GM18861 (cell line): ENCODE measurements at regions not wholly inside any gene's neighbourhood (a gene's known extent, or its start where the extent isn't known, plus 50 kb on each side); places are given as distances from the start of the nearest gene placed in this dataset.
"Not testable (repeated sequence)": the region's sequence is repeated elsewhere in the genome, so short reads cannot be mapped to it uniquely, and the experiment has no call there.

Experiments used
- ATAC-seq: cut with Tn5 transposase; IDR thresholded peaks from one replicate; pipeline ENCODE4 v1.9.1; 2021; ENCODE audit not compliant: unreplicated experiment

DNA sequence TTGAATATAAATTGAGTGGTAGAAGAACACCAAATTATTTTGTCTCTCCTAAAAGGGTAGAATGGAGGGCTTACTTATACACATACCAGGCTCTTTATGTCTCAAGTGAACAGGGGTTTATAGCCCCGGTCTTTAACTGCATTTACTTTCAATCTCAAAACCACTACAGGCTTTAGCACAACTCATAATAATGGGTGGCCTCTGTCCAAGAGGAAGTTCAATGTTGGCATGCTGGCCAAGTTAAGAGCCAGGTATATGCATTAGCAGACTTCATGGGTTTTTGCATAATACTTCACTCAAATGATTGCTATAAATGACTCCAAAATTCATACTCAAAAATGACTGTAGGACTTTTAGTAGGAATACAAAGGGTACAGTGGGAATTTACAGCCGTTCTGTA, 118.5 kb upstream of the OTUD4 start:
- ATAC-seq = no peak

DNA sequence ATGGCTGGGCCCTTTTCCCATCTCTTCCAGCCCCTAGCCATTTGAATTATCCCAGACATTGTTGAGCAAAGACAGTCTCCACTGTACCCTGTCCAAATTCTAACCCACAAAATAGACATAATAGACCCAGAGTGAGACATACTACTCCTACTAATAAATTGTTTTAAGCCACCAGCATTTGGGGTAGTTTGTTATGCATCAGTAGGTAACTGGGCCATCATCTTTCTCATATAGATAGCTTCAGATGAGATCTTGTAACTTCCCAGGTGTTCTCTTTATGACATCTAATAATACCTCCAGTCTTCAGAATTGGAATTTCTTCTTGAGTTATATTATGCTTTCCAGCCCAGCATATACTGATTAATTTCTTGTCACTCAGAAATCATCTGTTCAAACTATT, 117.2 kb upstream of the OTUD4 start:
- no peak for ATAC-seq

DNA sequence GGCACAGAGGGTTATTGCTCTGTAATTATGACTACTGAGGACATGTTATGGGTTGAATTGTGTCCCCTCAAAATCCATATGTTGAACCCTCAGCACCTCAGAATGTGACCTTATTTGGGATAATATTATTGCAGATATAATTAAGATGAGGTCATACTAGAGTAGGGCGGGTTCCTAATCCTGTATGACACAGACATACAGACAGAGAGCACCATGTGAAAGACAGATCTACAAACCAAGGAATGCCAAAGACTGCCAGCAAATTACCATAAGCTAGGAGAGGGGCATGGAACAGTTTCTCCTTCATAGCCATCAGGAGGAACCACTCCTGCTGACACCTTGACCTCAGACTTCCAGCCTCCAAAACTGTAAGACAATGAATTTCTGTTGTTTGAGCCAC, 115.2 kb upstream of the OTUD4 start:
- no peak for ATAC-seq

DNA sequence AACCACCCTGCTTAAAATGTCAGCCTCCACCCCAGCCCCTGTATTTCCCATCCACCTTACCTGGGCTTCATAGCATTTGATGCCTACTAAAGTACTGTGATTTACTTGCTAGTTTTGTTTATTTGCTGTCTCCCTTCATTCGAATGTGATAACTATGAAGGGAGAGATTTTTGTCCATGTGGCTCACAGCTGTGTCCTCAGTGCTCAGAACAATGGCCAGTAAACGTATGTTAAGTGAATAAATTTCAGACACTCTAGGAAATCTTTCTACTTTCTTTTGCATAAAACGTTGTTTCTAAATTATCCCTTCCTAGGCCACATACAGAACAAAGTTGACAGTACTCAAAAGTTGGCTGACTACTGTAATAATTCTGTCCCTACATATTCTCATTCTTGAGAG, 114.7 kb upstream of the OTUD4 start:
- ATAC-seq = no peak

DNA sequence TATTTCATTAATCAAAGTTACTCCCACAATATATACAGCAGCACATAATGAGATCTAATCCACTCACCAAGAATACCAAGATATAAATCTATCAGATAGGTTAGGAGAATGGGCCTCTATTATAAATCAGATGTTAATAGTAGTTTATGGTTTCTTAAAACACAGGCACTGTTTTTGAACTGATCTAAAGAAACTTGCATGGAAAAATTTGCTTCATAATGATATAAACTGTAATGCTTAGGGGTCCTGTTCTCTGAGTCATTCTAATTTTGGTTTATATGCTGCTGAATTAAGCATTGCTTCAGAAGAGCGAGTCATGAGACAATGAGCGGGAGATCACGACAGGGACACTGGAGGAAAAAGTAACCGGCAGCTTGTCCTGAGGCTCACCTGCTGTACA, 113.3 kb upstream of the OTUD4 start:
- no peak for ATAC-seq

DNA sequence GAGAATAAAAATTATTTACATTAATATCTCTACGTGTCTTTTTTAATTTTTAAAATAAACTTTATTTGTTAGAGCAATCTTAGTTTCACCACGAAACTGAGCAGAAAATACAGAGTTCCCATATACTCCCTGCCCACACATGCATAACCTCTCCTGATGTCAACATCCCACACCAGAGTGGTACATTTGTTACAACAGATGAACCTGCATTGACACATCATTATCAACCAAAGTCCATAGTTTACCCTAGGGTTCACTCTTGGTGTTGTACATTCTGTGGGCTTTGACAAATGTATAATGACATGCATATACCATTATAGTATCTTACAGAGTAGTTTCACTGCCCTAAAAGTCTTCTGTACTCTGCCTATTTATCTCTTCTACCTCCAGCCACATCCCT, 110.6 kb upstream of the OTUD4 start:
- ATAC-seq = no peak

DNA sequence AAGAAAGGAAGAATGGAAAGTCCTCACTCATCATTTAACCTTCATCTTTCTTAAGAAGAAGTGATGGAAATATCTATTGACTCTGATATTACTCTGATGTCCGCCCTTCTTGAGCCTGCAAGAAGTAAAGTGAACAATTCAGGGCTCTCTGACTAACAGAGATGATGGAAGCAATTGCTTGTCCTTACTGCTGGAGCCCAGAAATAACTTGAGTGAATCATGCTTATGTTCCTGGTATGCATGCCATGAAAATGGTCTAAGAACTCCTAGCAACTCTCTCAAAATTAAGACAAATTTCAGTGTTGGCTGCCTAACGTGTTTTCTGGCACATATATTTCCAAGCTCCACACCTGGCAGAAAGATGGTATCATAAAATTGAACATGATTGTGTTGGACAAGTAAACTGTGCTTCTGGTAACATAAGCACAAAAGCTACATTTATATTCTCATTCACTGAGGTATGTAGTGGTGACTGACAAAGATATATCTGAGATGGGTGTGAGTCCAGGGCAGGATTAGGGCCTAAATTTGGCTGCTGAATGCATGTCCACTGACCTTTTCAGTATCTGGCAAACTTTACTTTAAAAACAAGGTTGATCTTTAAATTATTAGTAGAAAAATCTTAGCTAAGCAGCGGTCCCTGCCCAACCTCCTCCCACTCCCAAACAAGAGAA, 109.2 kb upstream of the OTUD4 start:
- ATAC-seq = no peak

DNA sequence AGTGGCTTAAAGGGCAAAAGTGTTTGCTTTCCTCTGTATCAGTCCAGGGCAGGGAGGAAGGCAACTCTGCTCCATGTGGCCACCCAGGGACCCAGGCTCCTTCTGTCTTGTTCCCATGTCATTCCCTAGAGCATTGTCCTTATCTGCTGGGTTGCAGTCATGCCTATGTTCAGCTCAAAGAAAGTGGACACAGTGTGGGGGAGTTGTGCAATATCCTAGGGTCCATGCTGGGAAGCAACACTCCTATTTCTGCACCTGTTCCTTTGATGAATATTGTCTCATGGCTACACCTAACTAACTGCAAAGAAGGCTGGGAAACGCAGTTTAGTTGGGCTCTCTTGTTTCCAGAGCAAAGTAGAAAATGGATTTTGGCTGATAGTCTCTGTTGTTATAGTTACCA, 107.0 kb upstream of the OTUD4 start:
- no peak for ATAC-seq

DNA sequence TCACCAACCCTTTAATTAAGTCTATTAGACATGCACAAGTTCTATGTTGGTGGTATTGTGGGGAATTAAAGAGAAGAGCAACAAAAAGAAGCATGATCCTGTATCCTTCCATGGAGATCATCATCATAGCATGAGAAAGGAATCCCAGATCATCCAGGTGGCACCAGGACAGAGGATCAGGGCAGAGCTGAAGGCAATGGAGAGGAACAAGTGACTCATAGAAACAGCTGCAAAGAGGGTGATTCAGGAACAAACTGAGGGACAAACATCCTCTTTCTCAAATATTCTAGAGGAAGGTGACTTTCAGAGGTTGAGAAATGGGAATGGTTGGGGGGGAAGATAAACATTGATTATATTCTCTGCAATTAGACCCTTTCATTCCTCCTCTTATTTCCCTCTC, 105.5 kb upstream of the OTUD4 start:
- ATAC-seq = no peak

DNA sequence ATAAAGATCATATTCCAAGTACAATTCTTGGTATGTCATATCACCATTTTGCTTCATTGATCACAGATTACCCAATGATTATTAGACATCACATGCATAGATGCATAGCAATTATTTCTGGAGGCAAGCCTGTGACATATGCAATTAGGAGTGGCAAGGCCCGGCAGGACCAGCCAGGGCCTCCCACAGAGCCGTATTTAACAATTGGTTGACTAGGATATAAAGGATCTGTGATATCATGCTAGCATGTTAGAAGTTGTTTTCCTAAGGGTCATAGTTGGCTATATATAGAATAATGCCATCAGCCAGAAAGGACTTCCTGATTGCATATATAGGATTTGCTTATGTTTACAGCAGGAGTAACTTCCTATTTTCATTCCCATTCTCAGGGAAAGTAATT, 103.5 kb upstream of the OTUD4 start:
- ATAC-seq = no peak

DNA sequence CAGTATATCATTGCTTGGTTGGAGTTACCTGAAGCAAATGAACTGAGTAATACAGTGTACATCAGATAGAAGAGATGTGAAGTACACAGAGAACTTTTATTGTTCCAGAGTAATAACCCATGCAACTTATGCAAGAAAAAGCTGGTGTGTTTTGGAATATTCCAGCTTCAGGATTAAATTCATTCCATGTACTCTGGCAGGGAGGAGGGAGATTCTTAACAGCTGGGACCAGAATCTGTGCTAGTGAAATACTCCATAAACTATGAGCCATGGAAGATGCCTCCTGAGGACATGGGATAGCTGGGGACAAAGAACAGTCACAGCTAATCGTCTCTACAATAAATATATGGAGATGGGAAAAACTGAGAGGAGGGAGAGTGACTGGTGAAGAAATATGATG, 101.6 kb upstream of the OTUD4 start:
- ATAC-seq = no peak

DNA sequence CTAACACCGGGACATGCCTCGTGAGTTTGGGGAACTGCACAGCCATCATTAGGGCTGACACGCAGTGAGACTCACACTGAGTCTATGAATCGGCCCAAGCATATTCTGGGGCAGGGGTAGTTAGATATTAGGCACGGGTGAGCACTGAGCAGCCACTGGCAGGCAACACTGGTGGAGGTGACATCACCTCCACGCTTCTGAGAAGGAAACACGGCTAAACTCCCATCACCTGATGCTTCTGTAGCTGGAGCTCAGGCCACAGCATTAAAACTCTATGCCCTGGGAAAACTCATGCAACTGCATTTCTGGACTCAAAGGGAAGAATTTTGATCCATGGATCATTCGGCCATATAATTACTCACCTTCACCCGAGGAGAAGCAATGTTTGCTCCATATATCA, 100.8 kb upstream of the OTUD4 start:
- ATAC-seq = no peak

DNA sequence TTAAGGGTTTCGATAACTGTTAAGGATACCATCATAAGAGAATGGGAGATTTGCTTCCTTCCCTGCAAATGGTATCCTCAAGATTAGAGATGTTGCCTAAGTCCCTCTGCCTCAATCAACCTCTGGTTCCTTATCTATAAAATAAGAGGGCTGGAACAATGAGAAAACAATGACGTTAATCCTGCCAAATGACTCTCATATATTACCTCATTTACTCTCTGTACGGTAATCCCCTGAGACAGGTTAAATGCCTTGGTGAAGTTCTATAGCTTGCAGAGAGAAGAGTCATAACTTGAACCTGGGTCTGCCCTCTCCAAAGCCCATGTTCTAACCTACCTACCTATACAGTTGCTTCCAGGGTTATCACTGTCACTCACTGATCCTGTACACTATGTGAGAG, 100.2 kb upstream of the OTUD4 start:
- no peak for ATAC-seq

DNA sequence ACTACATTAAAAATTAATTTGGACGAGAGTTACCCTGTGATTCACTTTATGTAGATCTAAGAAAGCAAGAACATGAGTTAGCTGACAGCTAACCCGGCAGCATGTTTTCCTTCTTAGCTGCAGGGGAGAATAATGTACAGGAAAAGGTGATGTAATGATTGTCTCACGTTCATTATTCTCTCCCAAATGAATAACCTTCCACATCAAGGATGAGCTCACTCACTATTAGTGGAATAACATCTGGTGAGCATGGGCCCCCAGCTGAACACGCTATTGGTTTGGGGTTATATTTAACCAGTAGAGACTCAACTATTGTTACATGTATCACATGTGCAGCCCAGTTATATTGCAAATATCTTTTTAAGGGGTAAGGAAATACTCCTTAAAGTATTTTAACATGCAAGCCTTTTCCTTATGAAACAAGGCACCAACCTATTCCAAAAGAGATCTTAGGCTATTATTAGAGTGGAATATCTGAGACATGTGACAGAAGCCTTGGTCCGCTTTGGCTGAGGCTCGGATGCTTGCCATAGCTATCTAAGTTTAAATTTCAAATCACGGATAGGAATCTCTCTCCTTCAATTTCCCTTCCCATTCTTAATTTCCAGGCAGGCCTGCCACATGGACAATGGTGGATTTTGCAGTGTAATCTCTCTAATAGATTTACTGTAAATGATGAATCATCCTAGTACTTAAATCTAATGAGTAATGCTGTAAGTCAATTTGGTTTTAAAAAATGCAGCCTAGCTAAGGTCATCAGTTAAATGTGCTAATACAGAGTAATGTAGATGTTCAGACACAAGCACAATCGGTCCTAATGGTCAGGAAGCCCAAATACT, 99.0 kb upstream of the OTUD4 start:
- ATAC-seq = no peak

DNA sequence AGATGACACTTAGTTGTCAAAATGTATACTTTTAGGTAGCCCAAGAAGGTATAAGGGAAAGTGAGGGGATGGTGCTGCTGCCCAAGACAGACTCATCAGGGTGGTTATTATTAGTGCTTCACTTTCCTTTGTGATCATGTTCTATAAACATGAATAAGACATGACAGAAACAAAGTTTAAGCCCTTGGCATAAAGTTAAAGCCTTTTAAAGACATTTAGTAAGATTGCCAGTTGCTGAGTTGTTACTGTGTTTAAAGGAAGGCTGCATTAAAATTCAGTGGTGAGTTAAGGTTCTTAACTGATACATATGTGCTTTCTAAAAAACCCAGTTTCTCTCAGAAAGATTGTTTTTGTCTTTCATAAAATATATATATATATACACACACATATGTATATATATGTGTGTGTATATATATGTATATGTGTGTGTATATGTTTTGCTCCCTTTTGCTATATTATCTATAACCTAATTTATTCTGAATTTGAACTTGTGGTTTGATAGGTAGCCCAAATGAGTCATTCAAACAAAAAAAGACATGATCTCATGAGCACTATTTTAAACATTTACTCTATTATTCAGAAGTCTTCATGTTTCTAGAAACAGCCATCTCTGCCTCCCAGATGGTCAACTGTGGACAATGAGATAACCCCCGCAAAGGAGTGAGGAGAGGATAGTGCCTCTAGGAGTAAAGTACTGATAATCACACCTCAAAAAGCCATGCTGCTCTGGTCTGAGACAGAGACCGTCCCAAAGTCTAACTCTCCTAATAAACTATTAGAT, 98.1 kb upstream of the OTUD4 start:
- ATAC-seq = no peak

DNA sequence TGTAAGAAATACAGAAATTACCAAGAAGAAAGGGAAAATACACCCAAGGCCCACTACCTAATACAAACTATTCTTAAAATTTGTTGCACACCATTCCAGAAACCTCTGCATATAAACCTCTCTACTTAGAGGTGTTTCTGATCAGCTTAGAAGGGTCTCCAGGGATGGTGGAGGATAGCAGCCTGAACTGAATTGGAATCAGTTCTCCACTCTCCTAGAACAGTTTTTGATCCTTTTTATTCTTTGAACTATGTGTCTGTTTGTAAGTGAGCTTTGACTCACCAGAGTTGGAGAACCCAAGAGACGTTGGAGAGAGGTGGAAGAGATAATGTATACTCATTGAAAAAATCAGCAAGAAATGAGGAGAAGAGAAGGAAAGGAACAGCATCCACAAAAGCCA, 96.6 kb upstream of the OTUD4 start:
- no peak for ATAC-seq

DNA sequence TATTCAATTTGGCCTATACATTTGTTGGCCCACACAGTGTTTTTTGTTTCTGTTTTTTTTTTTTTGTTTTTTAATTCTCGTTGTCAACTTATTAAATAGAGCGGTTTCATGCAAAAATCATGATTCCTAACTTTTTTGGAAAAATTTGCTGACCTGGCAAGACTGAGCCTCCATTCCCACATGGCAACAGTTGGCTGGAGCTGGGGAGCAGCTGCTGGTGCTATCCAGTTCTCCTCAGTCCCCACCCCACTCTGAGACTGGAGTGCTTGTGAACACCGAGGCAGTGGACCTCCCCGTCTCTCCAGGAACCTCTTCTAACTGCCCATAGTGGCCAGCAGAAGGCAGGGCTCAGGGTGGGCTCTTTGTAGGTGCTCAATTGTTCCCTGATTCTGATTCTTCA, 95.7 kb upstream of the OTUD4 start:
- no peak for ATAC-seq

DNA sequence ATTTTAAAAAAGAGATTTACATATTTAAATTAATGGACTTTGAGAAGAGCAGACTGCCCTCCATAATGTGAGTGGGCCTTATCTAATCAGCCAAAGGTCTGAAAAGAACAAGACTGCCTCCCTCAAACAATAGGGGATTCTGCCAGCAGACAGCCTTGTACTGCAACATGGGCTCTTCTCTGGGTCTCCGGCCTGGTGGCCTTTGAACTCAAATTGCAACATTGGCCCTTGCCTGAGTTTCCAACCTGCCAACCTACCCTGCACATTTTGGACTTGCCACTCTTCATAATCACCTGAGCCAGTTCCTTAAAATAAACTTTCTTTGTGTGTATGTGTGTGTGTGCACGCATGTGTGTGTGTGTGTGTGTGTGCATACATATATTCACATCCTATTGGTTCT, 90.8 kb upstream of the OTUD4 start:
- no peak for ATAC-seq

DNA sequence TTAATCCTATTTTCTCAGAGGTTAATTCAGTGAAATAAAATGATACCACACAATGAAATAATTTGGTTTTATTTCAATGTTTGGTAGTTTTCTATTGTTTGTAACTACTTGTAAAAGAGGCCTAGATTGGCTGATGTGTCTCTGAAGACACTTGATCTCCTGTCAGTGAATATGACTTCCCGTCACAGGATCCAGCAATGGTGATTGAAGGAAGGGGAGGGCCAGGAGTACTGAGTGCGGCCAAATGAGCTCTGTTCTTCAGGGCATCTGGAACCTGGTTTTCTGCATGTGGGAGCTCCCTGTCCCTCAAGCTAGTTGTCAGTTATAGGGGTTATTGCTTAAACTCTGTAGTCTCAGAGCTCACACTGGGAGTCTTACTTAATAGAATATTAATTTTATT, 86.5 kb upstream of the OTUD4 start:
- no peak for ATAC-seq

DNA sequence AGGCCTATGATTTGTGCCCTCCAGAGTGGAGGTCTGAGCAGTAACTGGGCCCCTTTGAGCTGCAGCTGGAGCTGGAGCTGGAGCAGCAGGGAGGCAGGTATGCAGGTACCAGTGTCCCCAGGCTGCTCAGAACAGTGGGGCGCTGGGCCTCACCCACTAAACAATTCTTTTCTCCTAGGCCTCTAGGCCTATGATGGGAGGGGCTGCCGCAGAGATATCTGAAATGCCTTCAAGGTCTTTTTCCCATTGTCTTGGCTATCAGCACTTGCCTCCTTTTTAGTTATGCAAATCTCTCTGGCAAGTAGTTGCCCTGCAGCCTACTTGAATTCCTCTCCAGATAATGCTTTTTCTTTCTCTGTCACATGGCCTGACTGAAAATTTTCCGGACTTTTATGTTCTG, 79.7 kb upstream of the OTUD4 start:
- ATAC-seq = no peak

DNA sequence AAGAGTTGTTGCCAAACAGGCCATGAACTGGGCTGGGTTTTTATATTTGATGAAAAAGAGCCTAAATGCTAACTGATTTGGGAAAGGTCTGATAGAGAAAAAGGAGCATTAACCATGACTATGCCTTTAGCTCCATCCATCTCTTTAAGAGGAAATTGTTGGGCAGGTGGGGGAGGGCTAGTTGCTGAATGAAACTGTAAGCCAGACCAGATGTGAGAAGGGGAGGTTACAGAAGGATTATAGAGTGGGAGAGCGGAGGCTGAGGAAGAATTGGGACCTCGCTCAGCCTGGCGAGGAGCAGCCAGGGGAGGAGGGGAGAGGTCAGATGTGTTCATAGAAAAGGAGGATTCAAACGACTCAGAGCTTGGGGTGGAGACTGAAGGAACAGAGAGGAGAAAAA, 74.9 kb upstream of the OTUD4 start:
- not testable (repeated sequence) for ATAC-seq

DNA sequence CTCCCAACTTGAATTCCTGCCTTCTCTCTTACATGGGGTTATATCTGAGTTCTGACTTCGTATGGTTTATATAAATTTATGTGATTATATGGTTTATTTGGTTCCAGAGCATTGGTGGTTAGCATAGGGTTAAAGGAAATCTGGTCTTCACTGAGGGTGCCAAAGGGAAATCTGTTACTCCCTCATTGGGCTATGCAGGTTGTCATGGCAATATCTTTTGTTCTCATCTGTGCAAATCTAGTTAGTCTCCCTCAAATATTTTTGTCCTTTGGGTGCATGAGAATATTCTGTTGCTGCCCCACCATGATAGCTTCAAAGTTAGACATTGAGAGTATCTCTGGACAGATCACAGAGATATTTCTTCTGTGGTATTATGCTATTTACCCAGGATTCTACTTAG, 71.8 kb upstream of the OTUD4 start:
- ATAC-seq = no peak
